Right hindlimb (tissue), 1 donor: ENCODE measurements at regions not wholly inside any gene's neighbourhood (a gene's known extent, or its start where the extent isn't known, plus 50 kb on each side); places are given as distances from the start of the nearest gene placed in this dataset.
A peak's percentile ranks its signal among the peaks of the same experiment; 100 is the strongest.

Source experiments
- DNase-seq: peaks from one replicate; pipeline ENCODE4 v3.0.0-alpha.2; 2018

DNA sequence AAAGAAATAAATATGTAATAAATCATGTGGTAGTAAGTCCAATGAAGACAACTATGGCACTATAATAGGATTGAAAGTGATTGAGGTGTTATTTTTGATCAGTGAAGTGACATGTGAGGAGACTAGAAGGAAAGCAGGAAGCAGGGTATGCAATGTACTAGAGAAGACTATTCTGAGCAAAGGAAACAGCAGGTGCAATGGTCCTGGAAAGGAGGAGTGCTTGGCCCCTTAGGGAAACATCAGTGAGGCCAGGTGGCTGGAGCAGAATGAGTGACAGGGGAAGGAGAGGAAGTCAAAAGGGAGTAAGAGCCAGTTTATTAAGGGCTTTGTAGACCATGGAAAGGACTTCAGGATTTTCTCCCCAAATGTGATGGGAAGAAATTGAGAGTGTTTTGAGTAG lies 207.6 kb upstream of the HCCS start:
- DNase-seq = no peak

DNA sequence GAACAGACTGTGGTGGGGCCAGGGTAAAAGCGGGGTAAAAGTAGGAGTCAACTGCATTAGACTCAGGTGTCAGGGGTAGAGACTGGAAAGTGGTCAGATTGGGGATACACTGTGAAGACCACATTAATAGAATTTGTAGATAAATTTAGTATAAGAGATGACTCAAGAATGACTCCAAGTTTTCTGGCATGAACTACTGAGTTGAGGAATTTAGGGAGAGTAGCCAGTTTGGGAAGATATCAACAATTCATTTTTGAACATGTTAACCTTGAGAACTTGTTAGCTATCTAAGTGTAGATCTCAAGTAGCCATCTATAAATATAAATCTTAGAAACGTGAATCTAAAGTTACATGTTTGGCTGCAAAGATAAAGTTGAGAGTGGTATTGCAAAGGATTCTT lies 206.9 kb upstream of the HCCS start:
- no peak for DNase-seq

DNA sequence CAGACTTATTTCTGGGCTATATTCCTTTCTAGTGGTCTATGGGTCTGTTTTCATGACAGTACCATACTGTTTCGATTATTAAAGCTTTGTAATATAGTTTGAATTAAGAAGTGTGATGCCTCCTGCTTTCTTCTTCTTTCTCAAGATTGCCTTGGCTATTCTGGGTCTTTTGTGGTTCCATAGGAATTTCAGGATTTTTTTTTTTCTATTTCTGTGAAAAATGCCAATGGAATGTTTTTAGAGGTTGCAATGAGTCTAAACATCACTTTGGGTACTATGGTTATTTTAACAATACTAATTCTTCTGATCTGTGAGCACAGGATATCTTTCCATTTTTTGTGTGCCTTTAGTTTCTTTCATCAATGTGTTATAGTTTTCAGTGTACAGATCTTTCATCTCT lies 204.3 kb upstream of the HCCS start:
- DNase-seq = no peak

DNA sequence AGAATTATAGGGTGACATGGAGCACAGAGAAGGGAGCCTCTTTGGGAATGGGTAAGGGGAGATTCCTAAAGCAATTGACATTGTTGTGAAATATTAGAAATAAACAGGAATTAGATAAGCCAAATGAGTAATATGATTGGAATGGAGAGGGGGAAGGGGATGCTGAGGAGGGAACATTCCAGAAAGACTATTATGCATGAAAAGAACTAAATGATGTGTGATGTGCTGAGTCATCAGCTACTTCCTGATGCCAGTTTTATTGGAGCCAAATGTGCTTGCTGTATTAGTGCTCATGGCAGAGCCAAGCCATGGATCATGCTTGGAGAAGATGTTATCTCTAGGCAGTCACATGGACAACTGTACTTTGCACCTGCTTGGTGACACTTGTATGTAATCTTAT lies 189.0 kb upstream of the HCCS start:
- no peak for DNase-seq

DNA sequence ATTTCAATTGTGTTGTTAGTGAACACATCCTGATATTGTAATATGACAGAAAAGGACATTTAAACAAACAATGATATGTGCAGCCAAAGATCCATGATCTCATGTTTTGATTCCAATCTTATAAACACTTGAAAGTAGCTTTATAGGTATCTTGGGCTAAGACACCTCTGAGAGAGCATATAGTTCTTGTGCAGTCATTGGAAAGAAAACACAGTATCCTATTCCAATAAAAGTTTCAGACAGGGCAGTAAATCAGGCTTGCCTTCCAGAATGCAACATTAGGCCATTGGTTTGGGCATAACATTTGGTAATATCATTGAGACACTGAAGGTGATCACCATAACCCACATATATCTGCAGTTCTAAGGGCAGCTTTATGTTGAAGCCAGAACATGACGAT lies 188.3 kb upstream of the HCCS start:
- no peak for DNase-seq

DNA sequence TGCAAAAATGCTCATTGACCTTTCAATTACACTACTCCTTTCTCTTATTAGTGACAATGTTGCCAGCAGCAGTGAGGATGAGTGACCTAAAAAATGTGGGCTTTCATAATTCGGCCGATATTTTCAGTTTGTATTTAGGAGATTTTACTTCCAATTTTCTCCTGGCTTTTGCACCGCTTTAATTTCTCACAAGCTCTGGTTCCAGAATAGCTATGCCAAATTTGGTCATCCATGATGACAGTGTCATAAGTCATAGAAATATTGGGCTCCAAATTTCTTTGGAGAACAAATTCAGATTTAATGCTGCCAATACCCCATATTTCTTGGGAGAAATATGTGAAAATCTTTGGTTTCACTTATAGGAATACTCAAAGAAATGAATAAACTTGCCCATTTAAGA lies 187.7 kb upstream of the HCCS start:
- no peak for DNase-seq

DNA sequence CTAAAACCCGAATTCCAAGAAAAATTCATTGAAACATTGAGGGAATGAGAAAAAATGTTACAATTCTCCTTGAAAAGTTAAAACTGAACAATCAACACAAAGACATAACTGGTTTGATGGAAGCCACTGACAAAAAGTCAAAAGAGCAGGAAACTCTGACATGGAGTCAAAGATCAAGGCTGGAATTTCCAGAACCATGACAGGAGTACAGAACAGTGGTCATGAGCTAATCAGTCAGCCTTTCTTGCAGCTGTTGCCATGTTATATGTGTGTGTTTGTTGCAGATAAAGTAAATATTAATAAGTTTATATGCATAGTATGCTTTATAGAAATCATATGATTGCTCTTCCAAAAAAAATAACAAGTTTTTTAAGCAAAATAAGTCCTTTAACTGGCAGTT lies 184.7 kb upstream of the HCCS start:
- no peak for DNase-seq

DNA sequence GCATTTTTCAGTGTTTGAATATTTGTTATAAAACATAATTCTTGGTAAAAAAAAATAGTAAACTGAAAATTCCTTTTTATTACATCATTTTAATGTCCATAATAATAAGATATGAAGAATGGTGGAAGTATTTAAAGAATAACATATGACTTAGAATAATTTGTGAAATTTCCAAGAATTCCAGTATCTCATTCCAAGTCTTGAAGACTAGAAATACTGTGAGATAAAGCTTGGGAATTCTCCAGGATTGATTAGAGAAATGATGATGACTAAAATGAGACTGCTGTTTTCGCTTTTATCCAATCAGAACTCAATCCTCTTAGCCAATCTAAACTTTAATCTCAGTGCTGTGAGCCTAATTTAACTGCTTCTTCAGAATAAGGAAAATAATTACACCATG lies 184.2 kb upstream of the HCCS start:
- no peak for DNase-seq

DNA sequence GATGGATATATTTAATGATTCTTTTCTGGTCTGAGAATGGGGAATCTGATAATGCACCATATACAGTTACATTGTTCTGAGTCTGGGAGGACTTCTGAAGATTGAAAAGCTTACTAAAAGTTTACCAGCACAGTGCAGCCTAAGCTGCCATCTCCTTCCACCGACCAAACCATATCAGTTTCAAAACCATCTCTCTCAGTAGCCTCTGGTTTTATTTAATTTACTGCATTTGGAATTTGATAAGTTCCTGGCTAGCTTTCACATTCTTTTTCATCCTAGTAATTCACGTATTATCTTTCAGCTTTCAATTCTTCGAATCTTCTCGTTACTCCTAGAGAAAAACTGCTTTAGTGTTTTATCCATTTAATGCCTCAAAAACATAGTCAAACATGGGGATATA lies 181.4 kb upstream of the HCCS start:
- no peak for DNase-seq

DNA sequence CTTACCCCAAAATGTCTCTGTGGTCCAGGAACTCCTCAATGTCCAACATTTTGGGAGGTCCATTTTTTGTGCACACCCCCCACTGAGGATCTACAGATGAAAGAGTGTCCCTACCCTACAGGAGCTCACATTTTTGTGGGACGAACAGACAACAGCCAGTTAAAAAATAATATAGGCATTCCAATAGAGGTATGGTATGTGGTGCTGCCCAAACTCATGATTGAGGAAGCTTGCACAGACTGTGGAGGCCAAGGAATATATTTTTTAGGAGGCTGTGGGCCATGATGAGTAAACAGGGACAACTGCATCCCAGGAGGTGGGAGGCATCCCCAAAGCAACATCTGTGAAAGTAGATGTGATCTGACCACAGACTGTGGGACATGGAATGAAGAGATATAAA lies 181.0 kb upstream of the HCCS start:
- no peak for DNase-seq

DNA sequence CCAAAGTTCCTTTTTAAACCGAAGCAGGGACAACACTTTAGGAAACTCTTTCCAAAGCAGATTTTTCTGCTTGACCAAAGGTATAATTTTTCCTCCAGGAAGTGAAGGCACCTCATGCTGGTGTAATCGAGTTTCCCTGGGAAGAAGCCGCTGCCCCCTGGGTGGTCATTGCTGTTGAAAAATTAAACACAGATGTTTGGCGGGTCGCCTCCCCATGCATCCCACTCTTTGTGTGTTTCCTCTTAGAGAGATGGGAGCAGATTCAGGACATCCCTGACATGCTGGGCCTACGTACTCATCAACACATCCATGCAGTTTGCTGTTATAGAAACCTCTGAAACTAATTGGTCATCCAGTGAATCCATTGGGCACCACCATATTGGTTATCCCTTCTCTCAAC lies 179.2 kb upstream of the HCCS start:
- DNase-seq = peak; percentile 45

DNA sequence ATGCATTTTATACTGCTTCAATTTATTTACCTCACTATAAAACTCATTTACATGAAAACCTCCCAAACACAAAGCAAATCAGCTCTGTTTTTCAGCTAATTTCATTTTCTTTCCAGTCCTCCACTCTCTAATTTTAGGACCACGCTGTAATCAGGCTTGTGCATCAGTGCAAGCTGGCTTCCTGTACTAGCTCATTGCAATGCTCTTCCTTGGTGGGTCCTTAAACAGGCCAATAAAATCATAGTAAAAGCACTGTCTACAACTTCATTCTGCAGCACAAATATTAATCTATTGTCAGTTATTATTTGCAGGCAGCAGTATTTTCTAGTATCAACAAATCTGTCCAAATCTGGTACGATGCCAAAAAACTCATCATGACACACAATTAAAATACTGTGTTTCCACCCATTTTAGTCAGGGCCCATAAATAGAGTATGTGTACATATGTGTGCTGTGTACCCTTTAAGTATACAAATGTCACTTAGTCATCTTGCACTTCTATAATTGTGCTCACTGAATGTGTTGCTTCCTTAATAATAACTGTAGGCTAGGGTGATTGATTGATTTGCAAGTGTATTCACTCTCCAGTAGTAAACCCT lies 178.2 kb upstream of the HCCS start:
- no peak for DNase-seq

DNA sequence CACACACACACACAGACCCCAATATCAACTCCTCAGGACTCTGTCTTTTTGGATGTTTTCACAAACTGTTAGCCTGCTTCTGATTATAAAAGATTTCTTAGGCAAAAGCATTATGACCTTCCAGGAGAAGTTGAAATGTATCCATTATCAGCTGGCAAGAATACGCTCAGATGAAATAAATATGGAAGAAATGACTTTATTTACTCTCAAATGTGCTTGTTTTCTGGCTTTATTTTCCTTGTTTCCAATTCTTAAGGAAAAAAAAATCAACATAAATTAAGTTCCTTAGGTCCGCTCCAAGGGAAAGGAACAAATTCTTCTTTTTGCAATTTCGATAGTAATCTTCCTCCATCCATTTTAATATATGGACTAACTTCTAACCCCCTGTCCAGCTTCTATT lies 175.6 kb upstream of the HCCS start:
- DNase-seq = no peak

DNA sequence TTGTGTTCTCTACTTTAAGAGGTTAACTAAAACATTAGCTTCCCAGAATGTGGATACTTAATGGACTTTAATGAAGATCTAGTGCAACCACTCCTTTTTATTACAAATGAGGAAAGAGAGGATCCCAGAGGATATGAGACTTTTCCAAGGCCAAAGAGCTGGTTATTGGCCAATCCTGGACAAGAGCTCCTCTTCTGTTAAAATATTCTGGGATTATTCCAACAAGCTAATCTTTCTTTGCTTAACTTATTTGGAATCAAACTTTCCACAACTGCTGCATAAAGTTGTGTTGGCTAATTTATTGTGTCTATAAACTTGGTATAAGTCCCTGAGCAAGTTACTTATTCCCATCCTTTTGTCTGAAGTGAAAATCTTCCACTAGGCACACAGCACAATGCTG lies 174.2 kb upstream of the HCCS start:
- no peak for DNase-seq

DNA sequence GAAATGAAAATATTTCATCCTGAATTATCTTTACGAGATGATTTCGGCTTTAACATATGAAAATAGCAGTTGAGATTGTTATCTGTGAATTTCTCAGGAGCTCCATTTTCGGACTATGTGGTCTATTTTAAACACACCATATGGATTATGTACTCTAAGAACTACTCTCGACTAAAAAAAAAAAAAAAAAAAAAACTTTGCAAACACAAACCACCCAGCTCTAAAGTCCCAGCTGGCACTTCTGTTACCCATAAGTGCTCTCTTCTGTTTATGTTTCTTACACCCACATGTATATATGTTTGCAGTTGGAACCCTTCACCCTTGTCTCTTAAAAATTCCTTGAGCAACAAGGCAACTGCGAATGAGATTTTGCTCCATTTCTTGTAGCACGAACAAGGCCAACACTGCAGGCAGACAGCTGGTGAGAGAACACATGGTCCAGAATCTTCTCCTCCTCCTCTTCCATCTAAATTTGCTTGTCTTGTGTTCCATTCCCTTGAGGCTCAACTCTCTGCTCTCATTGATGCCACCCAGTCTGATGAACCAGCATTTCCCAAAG lies 172.7 kb upstream of the HCCS start:
- no peak for DNase-seq

DNA sequence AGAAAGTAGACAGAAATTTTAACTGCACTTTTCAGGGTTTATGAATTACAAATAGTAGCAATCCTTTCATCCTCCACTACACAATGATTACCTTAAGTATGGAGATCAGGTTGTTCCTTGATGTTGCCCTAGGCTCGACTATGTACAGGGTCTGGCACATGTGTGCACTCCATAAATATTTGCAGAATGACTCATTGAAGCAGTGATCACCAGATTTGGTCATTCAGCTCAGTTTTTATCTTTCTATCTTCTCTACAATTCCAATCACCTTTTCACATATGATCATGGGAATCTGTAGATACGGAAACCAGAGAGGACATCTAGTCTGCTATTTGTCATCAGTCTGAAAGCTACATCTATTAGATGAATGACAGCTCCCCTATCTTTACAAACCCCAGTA lies 171.7 kb upstream of the HCCS start:
- DNase-seq = no peak

DNA sequence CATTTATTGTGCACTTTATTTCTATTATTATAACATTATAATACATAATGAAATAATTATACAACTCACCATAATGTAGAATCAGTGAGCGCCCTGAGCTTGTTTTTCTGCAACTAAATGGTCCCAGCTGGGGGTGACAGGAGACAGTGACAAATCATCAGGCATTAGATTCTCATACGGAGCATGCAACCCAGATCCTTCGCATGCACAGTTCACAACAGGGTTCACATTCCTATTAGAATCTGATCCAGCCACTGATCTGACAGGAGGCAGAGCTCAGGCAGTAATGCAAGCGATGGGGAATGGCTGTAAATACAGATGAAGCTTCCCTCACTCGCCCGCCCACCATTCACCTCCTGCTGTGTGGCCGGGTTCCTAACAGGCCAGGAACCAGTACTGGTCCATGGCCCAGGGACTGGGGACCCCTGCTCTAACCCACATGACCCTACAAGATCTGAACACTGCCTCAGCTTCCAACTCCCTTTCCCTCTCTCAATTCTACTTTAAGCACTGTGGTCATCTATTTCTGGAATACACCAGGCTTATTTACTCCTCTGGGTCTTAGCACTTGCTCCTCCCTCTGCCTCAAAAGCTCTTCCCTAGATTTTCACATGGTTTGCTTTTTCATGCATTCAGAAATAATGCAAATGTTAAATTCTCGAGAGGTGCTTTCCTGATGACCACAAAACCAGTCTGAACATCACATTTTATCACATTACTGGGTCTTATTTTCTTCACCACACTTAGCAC lies 166.8 kb upstream of the HCCS start:
- DNase-seq = no peak

DNA sequence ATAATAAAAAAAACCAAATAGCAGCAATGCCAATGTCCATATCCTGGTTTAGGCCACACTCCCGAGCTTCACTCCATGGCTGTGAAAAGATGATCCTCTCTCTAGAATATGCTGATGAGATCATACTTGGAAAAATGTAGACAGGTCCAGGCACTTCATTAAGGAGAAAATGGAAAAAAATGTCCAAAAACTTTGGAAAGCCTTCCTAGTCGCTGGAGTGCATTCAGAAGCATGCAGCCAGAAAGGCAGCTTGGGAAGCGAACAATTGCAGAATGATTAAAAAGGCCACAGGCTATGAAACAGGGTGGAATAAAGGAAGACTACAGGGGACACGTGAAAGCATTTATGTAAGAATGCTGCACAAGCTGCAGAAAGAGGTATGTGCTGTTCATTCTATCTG lies 165.6 kb upstream of the HCCS start:
- DNase-seq = peak; percentile 68

DNA sequence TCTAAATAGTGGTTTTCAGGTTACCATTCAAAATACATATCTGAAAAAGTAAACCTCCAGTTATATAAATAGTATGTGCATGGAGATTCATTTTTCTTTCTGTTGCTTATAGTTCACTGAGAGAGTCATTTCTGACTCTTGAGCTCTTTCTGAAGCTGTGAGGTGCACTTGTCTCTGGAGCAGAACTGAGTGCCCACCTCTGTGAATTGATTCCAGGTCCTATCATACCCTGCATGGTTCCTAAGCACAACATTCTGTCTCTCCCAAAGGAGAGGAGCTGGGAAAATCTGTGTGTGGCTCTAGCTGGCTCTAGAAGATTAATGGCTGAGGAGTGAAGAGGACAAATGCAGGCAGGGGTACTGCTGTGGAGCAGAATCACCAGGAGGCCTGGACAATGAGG lies 161.6 kb upstream of the HCCS start:
- DNase-seq = no peak

DNA sequence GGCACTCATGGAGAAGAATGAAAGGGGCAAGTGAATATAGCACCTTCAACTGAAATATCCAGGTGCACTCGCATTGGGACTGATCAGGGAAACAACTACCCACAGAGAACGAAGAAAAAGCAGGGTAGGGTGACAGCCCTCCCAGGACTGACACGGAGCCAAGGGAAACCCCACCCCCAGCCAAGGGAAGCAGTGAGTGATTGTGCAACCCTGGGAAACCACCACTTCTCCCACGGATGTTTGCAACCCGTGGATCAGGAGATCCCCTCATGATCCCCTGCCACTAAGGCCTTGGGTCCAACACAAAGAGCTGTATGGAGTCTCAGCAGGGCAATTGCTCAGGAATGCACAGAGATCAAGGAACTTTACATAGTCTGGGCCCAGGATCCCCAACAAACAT lies 158.5 kb upstream of the HCCS start:
- DNase-seq = no peak

DNA sequence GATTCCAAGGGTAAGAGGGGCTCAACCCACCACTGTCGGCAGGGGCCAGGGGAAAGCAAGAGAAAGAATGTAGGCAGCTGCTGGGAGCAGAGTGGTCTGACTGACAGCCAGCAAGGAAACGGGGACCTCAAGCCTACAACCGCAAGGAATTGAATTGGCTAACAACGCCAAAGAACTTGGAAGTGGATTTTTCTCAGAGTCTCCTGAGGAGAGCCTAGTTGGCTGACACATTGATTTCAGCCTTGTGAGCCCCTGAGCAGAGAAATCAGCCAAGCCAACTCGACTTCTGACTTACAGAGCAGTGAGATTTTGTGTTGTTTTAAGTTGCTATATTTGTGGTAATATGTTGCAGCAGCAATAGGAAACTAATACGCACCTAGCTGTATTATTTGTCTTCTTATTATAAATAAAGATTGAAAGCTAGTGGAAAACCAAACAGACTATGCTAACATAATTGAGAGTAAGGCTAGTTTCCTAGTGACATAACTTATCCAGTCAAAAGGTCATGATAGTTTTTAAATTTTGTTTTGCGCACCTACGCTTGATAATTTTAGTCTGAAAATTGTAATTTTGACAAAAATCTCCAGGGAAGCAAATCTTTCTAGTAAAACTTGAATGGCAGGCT lies 145.8 kb upstream of the HCCS start:
- DNase-seq = peak; percentile 26

DNA sequence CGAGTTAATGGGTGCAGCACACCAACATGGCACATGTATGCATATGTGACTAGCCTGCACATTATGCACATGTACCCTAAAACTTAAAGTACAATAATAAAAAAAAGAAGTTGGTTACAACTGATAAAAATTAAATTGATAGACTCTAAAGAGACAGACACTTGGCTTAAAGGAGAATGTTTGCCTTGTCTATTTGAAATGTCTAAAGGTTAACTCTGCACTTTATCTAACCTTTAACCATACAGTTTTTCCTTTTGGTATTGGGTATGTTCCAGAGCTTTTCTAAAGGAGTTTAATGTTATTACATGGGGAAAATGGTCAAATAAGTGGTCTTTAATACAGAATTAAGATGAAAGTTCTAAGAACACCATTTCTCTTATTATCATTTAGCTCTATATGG lies 145.1 kb upstream of the HCCS start:
- no peak for DNase-seq

DNA sequence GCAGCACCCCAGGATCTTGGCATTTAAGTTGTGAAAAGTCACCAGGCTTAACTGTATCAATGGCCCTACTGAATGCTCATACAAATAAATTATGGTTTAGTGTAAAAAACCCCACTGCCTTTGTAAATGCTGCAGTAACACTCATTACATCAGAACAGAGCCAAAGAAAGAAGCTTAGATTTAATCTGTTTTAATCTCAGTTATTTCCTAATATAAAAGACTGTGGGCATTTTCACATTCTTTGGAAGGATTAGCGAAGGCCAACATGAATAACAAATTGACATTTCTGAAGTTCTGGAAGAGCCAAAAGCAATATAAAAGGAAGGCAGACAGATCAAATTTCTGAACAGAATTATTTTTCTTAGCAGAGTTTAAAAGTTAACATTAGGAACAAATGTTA lies 140.0 kb upstream of the HCCS start:
- no peak for DNase-seq

DNA sequence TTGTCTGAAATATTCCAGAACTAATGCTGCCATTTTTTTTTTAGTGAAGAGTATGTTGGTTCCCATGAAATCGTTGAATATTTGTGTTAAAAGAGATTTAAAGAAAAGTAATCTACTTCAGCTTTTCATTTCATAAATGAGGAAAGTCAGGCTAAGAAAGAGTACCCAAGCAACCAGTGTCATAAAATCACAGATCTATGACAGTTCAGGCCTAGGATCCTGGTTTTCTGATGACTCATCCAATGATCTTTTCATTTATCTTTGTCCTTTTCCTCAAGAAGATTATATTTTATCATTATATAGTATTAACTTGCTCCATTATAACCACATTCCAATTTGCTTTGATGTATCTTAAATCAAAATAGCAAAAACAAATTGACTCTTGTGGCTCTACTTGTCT lies 139.4 kb upstream of the HCCS start:
- DNase-seq = no peak
